ENCODE measurements at regions not wholly inside any gene's neighbourhood (a gene's known extent, or its start where the extent isn't known, plus 50 kb on each side); places are given as distances from the start of the nearest gene placed in this dataset.

DNA sequence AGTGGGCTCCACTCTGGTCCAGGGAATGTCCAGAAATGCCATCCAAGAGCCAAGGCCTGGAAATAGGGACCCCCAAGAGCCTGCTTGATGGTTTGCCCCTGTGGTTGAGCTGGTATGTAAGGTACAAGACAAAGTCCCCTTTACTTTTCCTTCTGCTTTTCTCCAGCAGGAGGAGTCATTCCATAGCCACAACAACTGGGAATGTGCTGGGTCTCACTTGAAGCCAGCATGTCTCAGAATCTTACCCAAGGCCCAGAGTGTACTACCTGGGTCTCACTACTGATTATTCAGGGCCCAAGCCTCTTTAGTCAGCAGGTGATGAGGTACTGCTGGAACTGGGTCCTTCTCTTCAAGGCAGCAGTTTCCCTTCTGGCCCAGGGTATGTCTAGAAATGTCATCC is 62.1 kb upstream of the CD55 start:
- TF ChIP-seq, protein P1, sequence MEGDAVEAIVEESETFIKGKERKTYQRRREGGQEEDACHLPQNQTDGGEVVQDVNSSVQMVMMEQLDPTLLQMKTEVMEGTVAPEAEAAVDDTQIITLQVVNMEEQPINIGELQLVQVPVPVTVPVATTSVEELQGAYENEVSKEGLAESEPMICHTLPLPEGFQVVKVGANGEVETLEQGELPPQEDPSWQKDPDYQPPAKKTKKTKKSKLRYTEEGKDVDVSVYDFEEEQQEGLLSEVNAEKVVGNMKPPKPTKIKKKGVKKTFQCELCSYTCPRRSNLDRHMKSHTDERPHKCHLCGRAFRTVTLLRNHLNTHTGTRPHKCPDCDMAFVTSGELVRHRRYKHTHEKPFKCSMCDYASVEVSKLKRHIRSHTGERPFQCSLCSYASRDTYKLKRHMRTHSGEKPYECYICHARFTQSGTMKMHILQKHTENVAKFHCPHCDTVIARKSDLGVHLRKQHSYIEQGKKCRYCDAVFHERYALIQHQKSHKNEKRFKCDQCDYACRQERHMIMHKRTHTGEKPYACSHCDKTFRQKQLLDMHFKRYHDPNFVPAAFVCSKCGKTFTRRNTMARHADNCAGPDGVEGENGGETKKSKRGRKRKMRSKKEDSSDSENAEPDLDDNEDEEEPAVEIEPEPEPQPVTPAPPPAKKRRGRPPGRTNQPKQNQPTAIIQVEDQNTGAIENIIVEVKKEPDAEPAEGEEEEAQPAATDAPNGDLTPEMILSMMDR (IDR thresholded peaks at IDR 0.05; ENCODE audit: low read length): no peak
- no peak for TF ChIP-seq EZH2 (IDR thresholded peaks at IDR 0.05; ENCODE audit: borderline replicate concordance, low read length)

All from OCI-LY1 (cell line).